ENCODE measurements at regions not wholly inside any gene's neighbourhood (a gene's known extent, or its start where the extent isn't known, plus 50 kb on each side); places are given as distances from the start of the nearest gene placed in this dataset.

GRCh38 chr6:1049900-1050299, 262.0 kb upstream of the FOXQ1 start (continued):
- TF ChIP-seq, protein P1, sequence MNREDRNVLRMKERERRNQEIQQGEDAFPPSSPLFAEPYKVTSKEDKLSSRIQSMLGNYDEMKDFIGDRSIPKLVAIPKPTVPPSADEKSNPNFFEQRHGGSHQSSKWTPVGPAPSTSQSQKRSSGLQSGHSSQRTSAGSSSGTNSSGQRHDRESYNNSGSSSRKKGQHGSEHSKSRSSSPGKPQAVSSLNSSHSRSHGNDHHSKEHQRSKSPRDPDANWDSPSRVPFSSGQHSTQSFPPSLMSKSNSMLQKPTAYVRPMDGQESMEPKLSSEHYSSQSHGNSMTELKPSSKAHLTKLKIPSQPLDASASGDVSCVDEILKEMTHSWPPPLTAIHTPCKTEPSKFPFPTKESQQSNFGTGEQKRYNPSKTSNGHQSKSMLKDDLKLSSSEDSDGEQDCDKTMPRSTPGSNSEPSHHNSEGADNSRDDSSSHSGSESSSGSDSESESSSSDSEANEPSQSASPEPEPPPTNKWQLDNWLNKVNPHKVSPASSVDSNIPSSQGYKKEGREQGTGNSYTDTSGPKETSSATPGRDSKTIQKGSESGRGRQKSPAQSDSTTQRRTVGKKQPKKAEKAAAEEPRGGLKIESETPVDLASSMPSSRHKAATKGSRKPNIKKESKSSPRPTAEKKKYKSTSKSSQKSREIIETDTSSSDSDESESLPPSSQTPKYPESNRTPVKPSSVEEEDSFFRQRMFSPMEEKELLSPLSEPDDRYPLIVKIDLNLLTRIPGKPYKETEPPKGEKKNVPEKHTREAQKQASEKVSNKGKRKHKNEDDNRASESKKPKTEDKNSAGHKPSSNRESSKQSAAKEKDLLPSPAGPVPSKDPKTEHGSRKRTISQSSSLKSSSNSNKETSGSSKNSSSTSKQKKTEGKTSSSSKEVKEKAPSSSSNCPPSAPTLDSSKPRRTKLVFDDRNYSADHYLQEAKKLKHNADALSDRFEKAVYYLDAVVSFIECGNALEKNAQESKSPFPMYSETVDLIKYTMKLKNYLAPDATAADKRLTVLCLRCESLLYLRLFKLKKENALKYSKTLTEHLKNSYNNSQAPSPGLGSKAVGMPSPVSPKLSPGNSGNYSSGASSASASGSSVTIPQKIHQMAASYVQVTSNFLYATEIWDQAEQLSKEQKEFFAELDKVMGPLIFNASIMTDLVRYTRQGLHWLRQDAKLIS (CRISPR knock-in tag; IDR thresholded peaks at IDR 0.05; ENCODE audit: borderline replicate concordance): no peak
- TF ChIP-seq GTF2I (CRISPR knock-in tag; conservative IDR thresholded peaks at IDR 0.05): no peak
- TF ChIP-seq TEAD1 (CRISPR knock-in tag; IDR thresholded peaks at IDR 0.05): no peak
- TF ChIP-seq, protein P2, sequence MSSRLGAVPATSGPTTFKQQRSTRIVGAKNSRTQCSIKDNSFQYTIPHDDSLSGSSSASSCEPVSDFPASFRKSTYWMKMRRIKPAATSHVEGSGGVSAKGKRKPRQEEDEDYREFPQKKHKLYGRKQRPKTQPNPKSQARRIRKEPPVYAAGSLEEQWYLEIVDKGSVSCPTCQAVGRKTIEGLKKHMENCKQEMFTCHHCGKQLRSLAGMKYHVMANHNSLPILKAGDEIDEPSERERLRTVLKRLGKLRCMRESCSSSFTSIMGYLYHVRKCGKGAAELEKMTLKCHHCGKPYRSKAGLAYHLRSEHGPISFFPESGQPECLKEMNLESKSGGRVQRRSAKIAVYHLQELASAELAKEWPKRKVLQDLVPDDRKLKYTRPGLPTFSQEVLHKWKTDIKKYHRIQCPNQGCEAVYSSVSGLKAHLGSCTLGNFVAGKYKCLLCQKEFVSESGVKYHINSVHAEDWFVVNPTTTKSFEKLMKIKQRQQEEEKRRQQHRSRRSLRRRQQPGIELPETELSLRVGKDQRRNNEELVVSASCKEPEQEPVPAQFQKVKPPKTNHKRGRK (CRISPR knock-in tag; IDR thresholded peaks at IDR 0.05; ENCODE audit: borderline replicate concordance): no peak
- TF ChIP-seq, protein P3, sequence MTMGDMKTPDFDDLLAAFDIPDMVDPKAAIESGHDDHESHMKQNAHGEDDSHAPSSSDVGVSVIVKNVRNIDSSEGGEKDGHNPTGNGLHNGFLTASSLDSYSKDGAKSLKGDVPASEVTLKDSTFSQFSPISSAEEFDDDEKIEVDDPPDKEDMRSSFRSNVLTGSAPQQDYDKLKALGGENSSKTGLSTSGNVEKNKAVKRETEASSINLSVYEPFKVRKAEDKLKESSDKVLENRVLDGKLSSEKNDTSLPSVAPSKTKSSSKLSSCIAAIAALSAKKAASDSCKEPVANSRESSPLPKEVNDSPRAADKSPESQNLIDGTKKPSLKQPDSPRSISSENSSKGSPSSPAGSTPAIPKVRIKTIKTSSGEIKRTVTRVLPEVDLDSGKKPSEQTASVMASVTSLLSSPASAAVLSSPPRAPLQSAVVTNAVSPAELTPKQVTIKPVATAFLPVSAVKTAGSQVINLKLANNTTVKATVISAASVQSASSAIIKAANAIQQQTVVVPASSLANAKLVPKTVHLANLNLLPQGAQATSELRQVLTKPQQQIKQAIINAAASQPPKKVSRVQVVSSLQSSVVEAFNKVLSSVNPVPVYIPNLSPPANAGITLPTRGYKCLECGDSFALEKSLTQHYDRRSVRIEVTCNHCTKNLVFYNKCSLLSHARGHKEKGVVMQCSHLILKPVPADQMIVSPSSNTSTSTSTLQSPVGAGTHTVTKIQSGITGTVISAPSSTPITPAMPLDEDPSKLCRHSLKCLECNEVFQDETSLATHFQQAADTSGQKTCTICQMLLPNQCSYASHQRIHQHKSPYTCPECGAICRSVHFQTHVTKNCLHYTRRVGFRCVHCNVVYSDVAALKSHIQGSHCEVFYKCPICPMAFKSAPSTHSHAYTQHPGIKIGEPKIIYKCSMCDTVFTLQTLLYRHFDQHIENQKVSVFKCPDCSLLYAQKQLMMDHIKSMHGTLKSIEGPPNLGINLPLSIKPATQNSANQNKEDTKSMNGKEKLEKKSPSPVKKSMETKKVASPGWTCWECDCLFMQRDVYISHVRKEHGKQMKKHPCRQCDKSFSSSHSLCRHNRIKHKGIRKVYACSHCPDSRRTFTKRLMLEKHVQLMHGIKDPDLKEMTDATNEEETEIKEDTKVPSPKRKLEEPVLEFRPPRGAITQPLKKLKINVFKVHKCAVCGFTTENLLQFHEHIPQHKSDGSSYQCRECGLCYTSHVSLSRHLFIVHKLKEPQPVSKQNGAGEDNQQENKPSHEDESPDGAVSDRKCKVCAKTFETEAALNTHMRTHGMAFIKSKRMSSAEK (CRISPR knock-in tag; IDR thresholded peaks at IDR 0.05; ENCODE audit: borderline replicate concordance): no peak
- TF ChIP-seq, protein P4, sequence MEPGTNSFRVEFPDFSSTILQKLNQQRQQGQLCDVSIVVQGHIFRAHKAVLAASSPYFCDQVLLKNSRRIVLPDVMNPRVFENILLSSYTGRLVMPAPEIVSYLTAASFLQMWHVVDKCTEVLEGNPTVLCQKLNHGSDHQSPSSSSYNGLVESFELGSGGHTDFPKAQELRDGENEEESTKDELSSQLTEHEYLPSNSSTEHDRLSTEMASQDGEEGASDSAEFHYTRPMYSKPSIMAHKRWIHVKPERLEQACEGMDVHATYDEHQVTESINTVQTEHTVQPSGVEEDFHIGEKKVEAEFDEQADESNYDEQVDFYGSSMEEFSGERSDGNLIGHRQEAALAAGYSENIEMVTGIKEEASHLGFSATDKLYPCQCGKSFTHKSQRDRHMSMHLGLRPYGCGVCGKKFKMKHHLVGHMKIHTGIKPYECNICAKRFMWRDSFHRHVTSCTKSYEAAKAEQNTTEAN (CRISPR knock-in tag; IDR thresholded peaks at IDR 0.05): no peak
- TF ChIP-seq, protein P5, sequence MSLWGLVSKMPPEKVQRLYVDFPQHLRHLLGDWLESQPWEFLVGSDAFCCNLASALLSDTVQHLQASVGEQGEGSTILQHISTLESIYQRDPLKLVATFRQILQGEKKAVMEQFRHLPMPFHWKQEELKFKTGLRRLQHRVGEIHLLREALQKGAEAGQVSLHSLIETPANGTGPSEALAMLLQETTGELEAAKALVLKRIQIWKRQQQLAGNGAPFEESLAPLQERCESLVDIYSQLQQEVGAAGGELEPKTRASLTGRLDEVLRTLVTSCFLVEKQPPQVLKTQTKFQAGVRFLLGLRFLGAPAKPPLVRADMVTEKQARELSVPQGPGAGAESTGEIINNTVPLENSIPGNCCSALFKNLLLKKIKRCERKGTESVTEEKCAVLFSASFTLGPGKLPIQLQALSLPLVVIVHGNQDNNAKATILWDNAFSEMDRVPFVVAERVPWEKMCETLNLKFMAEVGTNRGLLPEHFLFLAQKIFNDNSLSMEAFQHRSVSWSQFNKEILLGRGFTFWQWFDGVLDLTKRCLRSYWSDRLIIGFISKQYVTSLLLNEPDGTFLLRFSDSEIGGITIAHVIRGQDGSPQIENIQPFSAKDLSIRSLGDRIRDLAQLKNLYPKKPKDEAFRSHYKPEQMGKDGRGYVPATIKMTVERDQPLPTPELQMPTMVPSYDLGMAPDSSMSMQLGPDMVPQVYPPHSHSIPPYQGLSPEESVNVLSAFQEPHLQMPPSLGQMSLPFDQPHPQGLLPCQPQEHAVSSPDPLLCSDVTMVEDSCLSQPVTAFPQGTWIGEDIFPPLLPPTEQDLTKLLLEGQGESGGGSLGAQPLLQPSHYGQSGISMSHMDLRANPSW (CRISPR knock-in tag; conservative IDR thresholded peaks at IDR 0.05; ENCODE audit: low read depth): no peak

DNA sequence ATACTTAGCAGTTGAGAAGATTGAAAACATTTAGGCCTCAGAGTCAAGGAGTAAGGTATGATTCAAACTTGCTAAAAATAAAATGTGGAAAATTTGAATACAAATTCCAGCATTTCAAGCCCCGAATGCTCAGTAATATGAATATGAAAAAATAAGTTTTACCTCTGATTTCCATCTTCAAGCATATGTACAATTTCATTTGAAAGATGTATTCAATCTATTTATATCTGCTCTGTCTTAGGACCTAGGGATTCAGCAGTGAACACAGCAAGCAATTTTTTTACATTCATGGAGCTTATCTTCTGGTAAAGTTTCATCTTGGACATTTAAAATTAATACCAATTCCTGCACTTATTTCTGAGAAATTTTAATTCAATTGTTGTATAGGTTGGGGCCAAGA, 262.7 kb upstream of the FOXQ1 start:
- no peak for ATAC-seq
- ChIA-PET CTCF (no interaction called here), POLR2A (no interaction called here)
- Mint-ChIP-seq H3K4me1 (no peaks in the 10 kb centered on the region), H3K36me3 (no peaks in the 10 kb centered on the region), H3K9me3 (peaks cover 9% of the 10 kb centered on the region), H3K27me3 (ENCODE audit: low read depth) (no peaks in the 10 kb centered on the region; the same call in 1 of the 2 replicates), H3K27ac (no peak overlapping the region), H3K4me3 (no peak overlapping the region)
- DNase-seq (ENCODE audit: low spot score): no peak
- no peak for TF ChIP-seq ZNF121 (CRISPR knock-in tag; IDR thresholded peaks at IDR 0.05)
- TF ChIP-seq, protein P3 (CRISPR knock-in tag; IDR thresholded peaks at IDR 0.05; ENCODE audit: borderline replicate concordance): no peak
- TF ChIP-seq TCF7 (CRISPR knock-in tag; IDR thresholded peaks at IDR 0.05; ENCODE audit: low read depth): no peak
- TF ChIP-seq GTF2I (CRISPR knock-in tag; conservative IDR thresholded peaks at IDR 0.05): no peak
- TF ChIP-seq, protein P4 (CRISPR knock-in tag; IDR thresholded peaks at IDR 0.05): no peak
- TF ChIP-seq MYBL2 (CRISPR knock-in tag; IDR thresholded peaks at IDR 0.05): no peak
- TF ChIP-seq, protein P6, sequence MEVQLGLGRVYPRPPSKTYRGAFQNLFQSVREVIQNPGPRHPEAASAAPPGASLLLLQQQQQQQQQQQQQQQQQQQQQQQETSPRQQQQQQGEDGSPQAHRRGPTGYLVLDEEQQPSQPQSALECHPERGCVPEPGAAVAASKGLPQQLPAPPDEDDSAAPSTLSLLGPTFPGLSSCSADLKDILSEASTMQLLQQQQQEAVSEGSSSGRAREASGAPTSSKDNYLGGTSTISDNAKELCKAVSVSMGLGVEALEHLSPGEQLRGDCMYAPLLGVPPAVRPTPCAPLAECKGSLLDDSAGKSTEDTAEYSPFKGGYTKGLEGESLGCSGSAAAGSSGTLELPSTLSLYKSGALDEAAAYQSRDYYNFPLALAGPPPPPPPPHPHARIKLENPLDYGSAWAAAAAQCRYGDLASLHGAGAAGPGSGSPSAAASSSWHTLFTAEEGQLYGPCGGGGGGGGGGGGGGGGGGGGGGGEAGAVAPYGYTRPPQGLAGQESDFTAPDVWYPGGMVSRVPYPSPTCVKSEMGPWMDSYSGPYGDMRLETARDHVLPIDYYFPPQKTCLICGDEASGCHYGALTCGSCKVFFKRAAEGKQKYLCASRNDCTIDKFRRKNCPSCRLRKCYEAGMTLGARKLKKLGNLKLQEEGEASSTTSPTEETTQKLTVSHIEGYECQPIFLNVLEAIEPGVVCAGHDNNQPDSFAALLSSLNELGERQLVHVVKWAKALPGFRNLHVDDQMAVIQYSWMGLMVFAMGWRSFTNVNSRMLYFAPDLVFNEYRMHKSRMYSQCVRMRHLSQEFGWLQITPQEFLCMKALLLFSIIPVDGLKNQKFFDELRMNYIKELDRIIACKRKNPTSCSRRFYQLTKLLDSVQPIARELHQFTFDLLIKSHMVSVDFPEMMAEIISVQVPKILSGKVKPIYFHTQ (CRISPR knock-in tag; IDR thresholded peaks at IDR 0.05): no peak
